ACC112 (cell line): ENCODE measurements at regions not wholly inside any gene's neighbourhood (a gene's known extent, or its start where the extent isn't known, plus 50 kb on each side); places are given as distances from the start of the nearest gene placed in this dataset.

Experiments
- H2AFZ ChIP-seq: fragments of 200-600 bp; sonication (generic); one replicate; pipeline ENCODE4 v1.6.0; 2017; ENCODE audit warnings: antibody characterized with exemption, low read length; ENCODE audit not compliant: unreplicated experiment
- H3K27ac ChIP-seq: fragments of 200-600 bp; sonication (generic); 2 replicates; pipeline ENCODE4 v1.5.1; 2014; ENCODE audit warnings: low read depth, mild to moderate bottlenecking, antibody characterized with exemption, low read length, moderate library complexity
- H3K27me3 ChIP-seq: fragments of 200-600 bp; sonication (generic); 2 replicates; pipeline ENCODE4 v1.6.1; 2014; ENCODE audit warnings: mild to moderate bottlenecking, antibody characterized with exemption, low read length, moderate library complexity, mixed read lengths; ENCODE audit not compliant: insufficient read depth
- H3K36me3 ChIP-seq: fragments of 200-600 bp; sonication (generic); 2 replicates; pipeline ENCODE4 v1.6.1; 2016; ENCODE audit warnings: mild to moderate bottlenecking, antibody characterized with exemption, low read length, moderate library complexity, mixed read lengths; ENCODE audit not compliant: insufficient read depth
- H3K4me1 ChIP-seq: fragments of 200-600 bp; sonication (generic); one replicate; pipeline ENCODE4 v1.6.1; 2016; ENCODE audit warnings: low read length, mixed read lengths; ENCODE audit not compliant: insufficient read depth, unreplicated experiment, control insufficient read depth
- H3K4me3 ChIP-seq: fragments of 200-600 bp; sonication (generic); 2 replicates; pipeline ENCODE4 v1.5.1; 2014; ENCODE audit warnings: mild to moderate bottlenecking, low read depth, low read length
- H3K79me2 ChIP-seq: fragments of 200-600 bp; sonication (generic); one replicate; pipeline ENCODE4 v1.6.0; 2016; ENCODE audit warnings: low read length; ENCODE audit not compliant: control insufficient read depth, unreplicated experiment, insufficient read depth

DNA sequence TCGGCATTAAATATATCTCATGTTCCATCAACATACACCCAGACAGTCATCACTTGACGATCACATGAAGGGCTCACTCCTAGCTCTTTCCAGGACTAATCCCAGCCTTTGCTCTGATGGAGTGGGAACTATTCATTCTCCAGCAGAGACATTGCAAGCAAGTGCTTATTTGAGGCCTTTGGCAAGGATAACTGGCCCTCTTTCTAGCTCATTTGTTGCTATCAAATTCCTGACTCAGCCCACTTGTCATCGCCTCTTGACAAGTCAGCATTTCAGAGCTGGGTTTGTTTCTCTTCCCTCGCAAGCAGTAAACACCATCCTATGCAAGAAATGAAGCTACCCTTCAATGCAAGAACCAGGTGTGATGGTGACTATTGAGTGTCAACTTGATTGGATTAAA is 1165.7 kb upstream of the AUTS2 start:
- Histone ChIP-seq H3K27me3 (no peaks in the 10 kb centered on the region), H3K36me3 (no peaks in the 10 kb centered on the region), H2AFZ (no peak overlapping the region), H3K27ac (no peak overlapping the region), H3K4me3 (no peak overlapping the region), H3K4me1 (no peaks in the 10 kb centered on the region), H3K79me2 (no peaks in the 10 kb centered on the region)

DNA sequence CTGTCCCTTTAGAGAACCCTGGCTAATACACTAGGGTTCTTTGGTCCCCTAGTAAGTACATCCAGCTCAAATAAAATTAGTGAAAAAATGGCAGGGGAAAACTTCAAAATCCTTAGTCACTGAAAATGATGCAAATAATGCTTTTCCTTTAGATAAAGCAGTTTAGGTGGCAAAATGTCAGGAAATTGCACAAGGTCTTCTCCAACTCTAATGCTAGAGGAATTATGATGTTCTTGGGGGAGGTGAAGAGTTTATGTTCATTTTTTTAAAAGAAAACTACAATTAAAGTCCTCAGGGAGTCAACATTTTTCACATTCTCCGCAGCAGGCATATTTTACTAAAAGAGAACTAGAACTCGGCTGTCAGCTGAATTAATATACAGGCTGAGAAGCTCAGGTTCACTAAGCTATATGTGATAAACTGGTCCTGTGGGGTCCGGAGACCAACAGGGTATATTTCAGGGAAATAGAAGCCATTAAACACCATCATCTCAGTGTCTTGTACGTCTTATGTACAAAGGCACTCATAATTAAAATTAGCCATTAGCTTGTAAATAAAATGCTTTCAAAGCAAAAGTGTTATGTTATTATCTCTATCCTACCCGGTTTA is 1164.7 kb upstream of the AUTS2 start:
- no peaks in the 10 kb centered on the region for H3K27me3 ChIP-seq
- H3K79me2 ChIP-seq = no peaks in the 10 kb centered on the region
- H2AFZ ChIP-seq = no peak overlapping the region
- no peak overlapping the region for H3K4me3 ChIP-seq
- H3K27ac ChIP-seq = no peak overlapping the region
- no peaks in the 10 kb centered on the region for H3K36me3 ChIP-seq
- no peaks in the 10 kb centered on the region for H3K4me1 ChIP-seq

DNA sequence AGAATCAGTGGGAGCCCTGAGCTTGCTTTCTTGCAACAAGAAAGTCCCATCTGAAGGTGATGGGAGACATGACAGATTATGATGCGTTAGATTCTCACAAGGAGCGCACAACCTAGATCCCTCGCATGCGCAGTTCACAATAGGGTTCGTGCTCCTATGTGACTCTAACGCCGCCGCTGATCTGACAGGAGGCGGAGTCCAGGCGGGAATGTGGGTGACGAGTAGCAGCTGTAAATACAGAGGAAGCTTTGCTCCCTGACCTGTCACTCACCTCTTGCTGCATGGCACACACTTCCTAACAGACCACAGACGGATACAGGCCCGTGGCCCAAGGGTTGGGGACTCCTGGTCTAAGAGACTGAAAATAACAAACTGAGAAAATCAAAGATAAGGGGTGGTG is 1163.4 kb upstream of the AUTS2 start:
- Histone ChIP-seq H3K27ac (no peak overlapping the region), H3K4me1 (no peaks in the 10 kb centered on the region), H2AFZ (no peak overlapping the region), H3K36me3 (no peaks in the 10 kb centered on the region), H3K79me2 (no peaks in the 10 kb centered on the region), H3K27me3 (no peaks in the 10 kb centered on the region), H3K4me3 (no peak overlapping the region)

DNA sequence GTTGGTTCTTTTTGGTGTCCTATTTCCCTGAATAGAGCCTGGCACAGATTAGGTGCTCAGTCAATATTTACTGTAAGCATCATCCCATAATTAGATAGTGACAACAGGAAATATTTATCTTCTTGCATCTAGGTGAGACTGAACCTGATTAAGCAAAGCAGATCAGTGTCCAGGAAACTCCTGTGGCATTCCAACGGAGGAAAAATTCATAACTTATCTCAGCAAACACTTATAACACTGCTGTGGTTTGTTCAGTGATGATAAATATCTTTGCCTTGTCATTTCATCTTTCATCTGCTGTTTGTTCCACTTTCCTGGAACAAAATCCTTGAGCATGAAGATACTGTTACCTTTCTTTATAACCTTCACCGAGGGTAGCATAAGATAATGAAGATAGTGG is 1160.3 kb upstream of the AUTS2 start:
- Histone ChIP-seq H3K27me3 (no peaks in the 10 kb centered on the region), H3K4me3 (no peak overlapping the region), H3K36me3 (no peaks in the 10 kb centered on the region), H3K27ac (no peak overlapping the region), H3K4me1 (no peaks in the 10 kb centered on the region), H3K79me2 (no peaks in the 10 kb centered on the region), H2AFZ (no peak overlapping the region)

DNA sequence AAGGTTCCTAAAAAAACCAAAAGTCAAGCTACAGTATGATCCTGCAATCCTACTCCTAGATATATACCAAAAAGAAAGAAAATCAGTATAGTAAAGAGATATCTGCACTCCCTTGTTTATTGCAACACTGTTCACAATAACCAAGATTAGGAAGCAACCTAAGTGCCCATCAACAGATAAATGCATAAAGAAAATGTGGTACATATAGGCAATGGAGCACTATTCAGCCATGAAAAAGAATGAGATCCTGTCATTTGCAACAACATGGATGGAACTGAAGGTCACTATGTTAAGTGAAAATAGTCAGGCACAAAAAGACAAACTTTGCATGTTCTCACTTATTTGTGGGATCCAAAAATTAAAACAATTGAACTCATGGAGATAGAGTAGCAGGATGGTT is 1159.5 kb upstream of the AUTS2 start:
- Histone ChIP-seq H3K4me1 (no peaks in the 10 kb centered on the region), H3K36me3 (no peaks in the 10 kb centered on the region), H2AFZ (no peak overlapping the region), H3K27me3 (no peaks in the 10 kb centered on the region), H3K79me2 (no peaks in the 10 kb centered on the region), H3K4me3 (no peak overlapping the region), H3K27ac (no peak overlapping the region)

DNA sequence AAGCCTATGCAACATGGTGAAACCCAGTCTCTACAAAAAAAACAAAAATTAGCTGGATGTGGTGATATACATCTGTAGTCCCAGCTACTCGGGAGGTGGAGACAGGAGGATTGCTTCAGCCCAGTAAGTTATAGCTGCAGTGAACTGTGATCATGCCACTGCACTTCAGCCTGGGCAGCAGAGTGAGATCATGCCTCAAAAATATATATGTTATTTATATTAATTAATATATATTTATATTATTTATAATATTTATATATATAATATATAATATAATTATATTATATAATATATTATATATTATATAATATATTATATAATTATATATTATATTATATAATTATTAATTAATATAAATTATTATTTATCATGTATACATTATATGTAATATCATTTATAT is 1158.4 kb upstream of the AUTS2 start:
- no peaks in the 10 kb centered on the region for H3K36me3 ChIP-seq
- no peak overlapping the region for H3K4me3 ChIP-seq
- no peaks in the 10 kb centered on the region for H3K4me1 ChIP-seq
- H3K27ac ChIP-seq = no peak overlapping the region
- H3K79me2 ChIP-seq = no peaks in the 10 kb centered on the region
- H3K27me3 ChIP-seq = no peaks in the 10 kb centered on the region
- H2AFZ ChIP-seq = no peak overlapping the region

DNA sequence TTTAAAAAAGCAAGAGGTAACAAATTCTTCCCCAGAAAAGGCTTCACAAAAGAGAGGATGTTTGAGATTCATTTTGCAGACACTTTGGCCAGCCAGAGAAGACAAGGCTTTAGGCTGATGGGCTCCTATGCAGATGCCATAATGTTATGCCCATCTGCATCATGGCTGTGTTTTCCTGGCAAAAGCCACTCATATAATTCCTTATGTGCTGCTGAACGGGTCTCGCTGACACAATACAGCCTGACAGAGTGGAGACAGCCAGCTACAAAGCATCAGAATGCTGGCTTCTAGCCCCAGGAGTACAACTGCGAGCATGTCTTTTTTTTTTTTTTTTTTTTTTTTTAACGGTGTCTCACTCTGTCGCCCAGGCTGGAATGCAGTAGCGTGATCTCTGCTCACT is 1157.4 kb upstream of the AUTS2 start:
- Histone ChIP-seq H2AFZ (no peak overlapping the region), H3K27ac (no peak overlapping the region), H3K4me1 (no peaks in the 10 kb centered on the region), H3K36me3 (no peaks in the 10 kb centered on the region), H3K4me3 (no peak overlapping the region), H3K27me3 (no peaks in the 10 kb centered on the region), H3K79me2 (no peaks in the 10 kb centered on the region)

DNA sequence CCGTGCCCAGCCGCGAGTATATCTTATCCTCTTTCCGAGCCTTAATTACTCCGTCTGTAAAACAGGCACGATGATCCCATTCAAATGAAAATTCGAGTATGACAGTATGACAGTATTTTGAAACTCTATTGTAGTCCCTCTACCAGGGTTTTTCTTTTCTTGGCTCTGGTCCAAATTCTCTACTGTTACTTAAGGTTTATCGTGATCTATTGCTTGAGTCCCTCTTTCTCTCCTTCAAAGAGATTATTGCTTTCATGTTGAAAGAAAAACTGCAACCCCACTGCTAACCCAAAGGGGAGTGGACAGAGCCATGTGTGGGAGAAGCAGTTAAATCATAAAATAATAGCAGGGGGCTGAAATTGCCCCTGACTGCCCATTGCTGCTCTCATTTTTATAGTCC is 1156.6 kb upstream of the AUTS2 start:
- Histone ChIP-seq H3K4me1 (no peaks in the 10 kb centered on the region), H3K27me3 (no peaks in the 10 kb centered on the region), H3K27ac (no peak overlapping the region), H3K36me3 (no peaks in the 10 kb centered on the region), H3K79me2 (no peaks in the 10 kb centered on the region), H2AFZ (no peak overlapping the region), H3K4me3 (no peak overlapping the region)

DNA sequence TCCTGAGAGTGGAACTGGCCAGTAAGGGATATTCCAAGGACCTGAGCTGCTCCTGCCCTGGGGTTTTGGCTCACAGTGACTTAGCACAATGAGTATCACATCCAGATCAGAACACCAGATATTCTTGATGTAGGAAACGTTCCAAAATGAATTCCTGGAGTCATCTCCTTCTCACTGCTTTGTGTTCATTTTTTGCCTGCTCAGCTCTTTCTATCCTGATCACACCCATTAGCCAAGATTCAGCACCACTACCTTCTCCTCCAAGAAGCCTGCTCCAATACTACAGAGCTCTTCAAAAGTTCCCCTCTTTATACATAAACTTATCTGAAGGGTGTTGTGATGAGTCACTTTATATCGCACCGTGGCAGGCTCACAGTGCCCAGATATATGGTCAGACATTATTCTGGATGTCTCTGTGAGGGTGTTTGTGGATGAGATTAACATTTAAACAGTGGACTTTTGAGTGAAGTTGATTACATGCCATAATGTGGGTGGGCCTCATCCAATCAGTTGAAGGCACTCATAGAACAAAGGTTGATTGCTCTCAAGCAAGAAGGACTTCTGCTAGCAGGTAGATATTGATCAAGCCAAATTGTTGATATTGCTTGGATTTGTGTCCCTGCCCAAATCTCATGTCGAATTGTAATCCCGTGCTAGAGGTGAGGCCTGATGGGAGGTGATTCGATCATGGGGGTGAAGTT is 1155.2 kb upstream of the AUTS2 start:
- H3K27me3 ChIP-seq = no peaks in the 10 kb centered on the region
- H3K4me3 ChIP-seq = no peak overlapping the region
- no peaks in the 10 kb centered on the region for H3K36me3 ChIP-seq
- H3K79me2 ChIP-seq = no peaks in the 10 kb centered on the region
- H3K27ac ChIP-seq = no peak overlapping the region
- no peaks in the 10 kb centered on the region for H3K4me1 ChIP-seq
- no peak overlapping the region for H2AFZ ChIP-seq

DNA sequence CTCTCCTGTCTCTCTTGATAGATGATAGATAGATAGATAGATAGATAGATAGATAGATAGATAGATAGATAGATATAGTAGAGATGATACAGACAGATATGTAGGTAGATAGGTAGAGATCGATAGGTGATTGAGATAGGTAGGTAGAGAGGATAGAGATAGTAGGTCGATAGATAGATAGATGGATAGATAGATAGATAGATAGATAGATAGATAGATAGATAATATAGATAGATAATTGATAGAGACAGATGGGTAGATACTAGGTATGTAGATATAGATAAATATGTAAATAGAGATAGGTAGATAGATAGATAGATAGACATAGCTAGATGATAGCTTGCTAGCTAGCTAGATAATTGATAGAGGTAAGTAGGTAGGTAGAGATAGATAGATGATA is 1154.2 kb upstream of the AUTS2 start:
- Histone ChIP-seq H3K4me1 (no peaks in the 10 kb centered on the region), H3K79me2 (no peaks in the 10 kb centered on the region), H3K27ac (no peak overlapping the region), H3K36me3 (no peaks in the 10 kb centered on the region), H2AFZ (no peak overlapping the region), H3K27me3 (no peaks in the 10 kb centered on the region), H3K4me3 (no peak overlapping the region)

DNA sequence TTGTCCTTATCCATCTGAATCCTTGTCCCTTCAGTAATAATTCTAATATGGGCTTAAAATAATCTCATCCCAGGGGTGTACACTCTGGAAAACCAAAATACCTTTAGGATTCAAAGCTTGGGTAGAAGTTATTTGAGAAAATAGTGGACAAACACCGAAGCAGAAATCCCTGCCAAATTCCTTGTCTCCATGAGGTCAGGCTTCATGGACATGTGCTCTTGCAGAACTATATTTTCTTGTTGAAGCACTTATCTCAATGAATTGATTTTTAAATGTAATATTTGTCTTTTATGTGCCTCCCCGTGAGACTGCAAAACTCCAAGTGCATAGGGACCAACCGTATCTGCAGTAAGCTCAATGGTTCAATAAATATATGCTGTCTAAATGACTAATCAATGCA is 1153.3 kb upstream of the AUTS2 start:
- Histone ChIP-seq H2AFZ (no peak overlapping the region), H3K27me3 (no peaks in the 10 kb centered on the region), H3K4me3 (no peak overlapping the region), H3K27ac (no peak overlapping the region), H3K36me3 (no peaks in the 10 kb centered on the region), H3K79me2 (no peaks in the 10 kb centered on the region), H3K4me1 (no peaks in the 10 kb centered on the region)
